ENCODE measurements at regions not wholly inside any gene's neighbourhood (a gene's known extent, or its start where the extent isn't known, plus 50 kb on each side); places are given as distances from the start of the nearest gene placed in this dataset.

DNA sequence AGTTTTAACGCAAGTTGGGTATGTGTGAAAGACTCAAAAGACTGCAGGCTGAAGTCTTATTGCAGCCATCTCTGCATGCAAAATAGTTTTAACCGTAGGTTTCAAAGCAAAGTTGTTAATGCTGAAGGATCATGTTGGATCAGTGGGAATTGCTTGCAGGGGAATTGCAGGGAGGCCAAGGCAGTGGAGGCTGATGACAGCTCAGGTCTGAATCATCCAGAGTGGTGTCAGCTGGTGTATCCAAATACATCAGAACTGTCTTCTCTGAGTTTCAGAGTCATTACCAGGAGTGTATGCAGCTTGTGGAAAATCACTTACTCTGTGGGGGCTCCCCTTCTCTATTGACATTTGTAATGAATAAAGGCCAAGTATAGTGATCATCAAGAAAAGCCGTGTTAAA is 435.7 kb downstream of the SH3GL2 start:
- Histone ChIP-seq H3K4me2 (ENCODE audit: low read depth, low read length) (no peak overlapping the region), H3K4me1 (ENCODE audit: insufficient read depth, low read length) (no peaks in the 10 kb centered on the region), H3K27me3 (ENCODE audit: control insufficient read depth in 1 of 2, insufficient read depth in 2 of 2, low read length in 2 of 2) (no peaks in the 10 kb centered on the region), H3K9ac (ENCODE audit: insufficient read depth, low read depth, low read length) (no peak overlapping the region), H3K36me3 (replicated peaks in 1 of 2; ENCODE audit: control insufficient read depth in 1 of 2, insufficient read depth in 2 of 2, low read length in 2 of 2) (no peaks in the 10 kb centered on the region), H3K4me3 (replicated peaks in 1 of 3; ENCODE audit: insufficient read depth in 1 of 3, low read depth in 2 of 3, low read length in 3 of 3) (no peak overlapping the region), H3K79me2 (ENCODE audit: insufficient read depth, low read length) (no peaks in the 10 kb centered on the region), H4K20me1 (ENCODE audit: insufficient read depth, low read length) (no peaks in the 10 kb centered on the region), H3K9me3 (ENCODE audit: low read length) (peaks cover 5% of the 10 kb centered on the region; the same call in 1 of the 2 replicates), H2AFZ (ENCODE audit: low read length) (no peak overlapping the region), H3K27ac (ENCODE audit: extremely low read length, insufficient read depth, low read length) (no peak overlapping the region)
- FAIRE-seq: no peak
- TF ChIP-seq, protein P1, sequence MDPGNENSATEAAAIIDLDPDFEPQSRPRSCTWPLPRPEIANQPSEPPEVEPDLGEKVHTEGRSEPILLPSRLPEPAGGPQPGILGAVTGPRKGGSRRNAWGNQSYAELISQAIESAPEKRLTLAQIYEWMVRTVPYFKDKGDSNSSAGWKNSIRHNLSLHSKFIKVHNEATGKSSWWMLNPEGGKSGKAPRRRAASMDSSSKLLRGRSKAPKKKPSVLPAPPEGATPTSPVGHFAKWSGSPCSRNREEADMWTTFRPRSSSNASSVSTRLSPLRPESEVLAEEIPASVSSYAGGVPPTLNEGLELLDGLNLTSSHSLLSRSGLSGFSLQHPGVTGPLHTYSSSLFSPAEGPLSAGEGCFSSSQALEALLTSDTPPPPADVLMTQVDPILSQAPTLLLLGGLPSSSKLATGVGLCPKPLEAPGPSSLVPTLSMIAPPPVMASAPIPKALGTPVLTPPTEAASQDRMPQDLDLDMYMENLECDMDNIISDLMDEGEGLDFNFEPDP (CRISPR knock-in tag; conservative IDR thresholded peaks at IDR 0.05): no peak
- TF ChIP-seq SP1 (IDR thresholded peaks at IDR 0.05) (no peak), SP1 (CRISPR knock-in tag; IDR thresholded peaks at IDR 0.05) (no peak), ZNF225 (CRISPR knock-in tag; IDR thresholded peaks at IDR 0.05) (no peak), CBX1 (IDR thresholded peaks at IDR 0.05; ENCODE audit: low read depth) (no peak), ZNF468 (CRISPR knock-in tag; IDR thresholded peaks at IDR 0.05) (no peak), HNRNPUL1 (IDR thresholded peaks at IDR 0.05; ENCODE audit: low read depth, low read length) (no peak), ZSCAN30 (CRISPR knock-in tag; IDR thresholded peaks at IDR 0.05) (no peak), HIVEP1 (CRISPR knock-in tag; IDR thresholded peaks at IDR 0.05) (no peak)
- TF ChIP-seq, protein P2, sequence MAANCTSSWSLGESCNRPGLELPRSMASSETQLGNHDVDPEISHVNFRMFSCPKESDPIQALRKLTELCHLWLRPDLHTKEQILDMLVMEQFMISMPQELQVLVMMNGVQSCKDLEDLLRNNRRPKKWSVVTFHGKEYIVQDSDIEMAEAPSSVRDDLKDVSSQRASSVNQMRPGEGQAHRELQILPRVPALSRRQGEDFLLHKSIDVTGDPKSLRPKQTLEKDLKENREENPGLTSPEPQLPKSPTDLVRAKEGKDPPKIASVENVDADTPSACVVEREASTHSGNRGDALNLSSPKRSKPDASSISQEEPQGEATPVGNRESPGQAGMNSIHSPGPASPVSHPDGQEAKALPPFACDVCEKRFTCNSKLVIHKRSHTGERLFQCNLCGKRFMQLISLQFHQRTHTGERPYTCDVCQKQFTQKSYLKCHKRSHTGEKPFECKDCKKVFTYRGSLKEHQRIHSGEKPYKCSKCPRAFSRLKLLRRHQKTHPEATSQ (CRISPR knock-in tag; IDR thresholded peaks at IDR 0.05; ENCODE audit: borderline replicate concordance): no peak
- TF ChIP-seq, protein P3, sequence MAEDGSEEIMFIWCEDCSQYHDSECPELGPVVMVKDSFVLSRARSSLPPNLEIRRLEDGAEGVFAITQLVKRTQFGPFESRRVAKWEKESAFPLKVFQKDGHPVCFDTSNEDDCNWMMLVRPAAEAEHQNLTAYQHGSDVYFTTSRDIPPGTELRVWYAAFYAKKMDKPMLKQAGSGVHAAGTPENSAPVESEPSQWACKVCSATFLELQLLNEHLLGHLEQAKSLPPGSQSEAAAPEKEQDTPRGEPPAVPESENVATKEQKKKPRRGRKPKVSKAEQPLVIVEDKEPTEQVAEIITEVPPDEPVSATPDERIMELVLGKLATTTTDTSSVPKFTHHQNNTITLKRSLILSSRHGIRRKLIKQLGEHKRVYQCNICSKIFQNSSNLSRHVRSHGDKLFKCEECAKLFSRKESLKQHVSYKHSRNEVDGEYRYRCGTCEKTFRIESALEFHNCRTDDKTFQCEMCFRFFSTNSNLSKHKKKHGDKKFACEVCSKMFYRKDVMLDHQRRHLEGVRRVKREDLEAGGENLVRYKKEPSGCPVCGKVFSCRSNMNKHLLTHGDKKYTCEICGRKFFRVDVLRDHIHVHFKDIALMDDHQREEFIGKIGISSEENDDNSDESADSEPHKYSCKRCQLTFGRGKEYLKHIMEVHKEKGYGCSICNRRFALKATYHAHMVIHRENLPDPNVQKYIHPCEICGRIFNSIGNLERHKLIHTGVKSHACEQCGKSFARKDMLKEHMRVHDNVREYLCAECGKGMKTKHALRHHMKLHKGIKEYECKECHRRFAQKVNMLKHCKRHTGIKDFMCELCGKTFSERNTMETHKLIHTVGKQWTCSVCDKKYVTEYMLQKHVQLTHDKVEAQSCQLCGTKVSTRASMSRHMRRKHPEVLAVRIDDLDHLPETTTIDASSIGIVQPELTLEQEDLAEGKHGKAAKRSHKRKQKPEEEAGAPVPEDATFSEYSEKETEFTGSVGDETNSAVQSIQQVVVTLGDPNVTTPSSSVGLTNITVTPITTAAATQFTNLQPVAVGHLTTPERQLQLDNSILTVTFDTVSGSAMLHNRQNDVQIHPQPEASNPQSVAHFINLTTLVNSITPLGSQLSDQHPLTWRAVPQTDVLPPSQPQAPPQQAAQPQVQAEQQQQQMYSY (CRISPR knock-in tag; IDR thresholded peaks at IDR 0.05): no peak
- in situ Hi-C loops (cut with HindIII; ENCODE audit: extremely low pct_ligation_motif_present, low pct_unique_long_range_greater_than_20kb): no loop called here
- no TSS peak for BruUV-seq (replicated peaks)
- intact Hi-C loops (cut with micrococcal nuclease; ENCODE audit: unreplicated experiment): no loop called here
- no peak for ATAC-seq
- 2% methylated on average over 3 of the region's 3 CpGs for WGBS (ENCODE audit: low lambda C conversion rate)
- DNase-seq (ENCODE audit: low spot score): no peak
- CTCF ChIA-PET (ENCODE audit: low intra/inter-chr PET ratio, low total read pairs): no interaction called here
- POLR2A ChIA-PET: no interaction called here

Measured in HepG2 (cell line).